GM19438 (cell line): ENCODE measurements at regions not wholly inside any gene's neighbourhood (a gene's known extent, or its start where the extent isn't known, plus 50 kb on each side); places are given as distances from the start of the nearest gene placed in this dataset.

Experiments used
- ATAC-seq: cut with Tn5 transposase; IDR thresholded peaks from one replicate; pipeline ENCODE4 v1.9.1; 2021; ENCODE audit warnings: low read depth; ENCODE audit not compliant: unreplicated experiment

- ATAC-seq = no peak
Measured at GRCh38 chr2:196555161-196555560, 84.4 kb upstream of the CCDC150 start.

DNA sequence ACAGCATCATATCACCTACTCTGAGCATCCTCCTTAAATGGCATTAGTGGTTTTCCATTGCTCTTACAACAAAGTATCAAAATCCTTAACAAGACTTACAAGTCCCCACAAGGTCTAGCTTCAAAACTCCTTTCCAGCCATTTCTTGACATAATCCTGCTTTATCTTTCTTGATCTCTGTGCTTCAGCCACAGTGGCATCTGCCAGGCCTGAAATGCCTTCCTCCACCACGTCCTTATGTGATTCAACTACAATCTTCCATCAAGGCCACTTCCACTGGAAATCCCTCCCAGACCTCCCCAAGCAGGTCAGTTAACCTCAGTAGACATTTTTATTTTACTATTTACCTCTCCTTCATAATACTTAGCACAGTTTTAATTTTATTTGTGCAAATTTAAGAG, 83.8 kb upstream of the CCDC150 start:
- ATAC-seq = no peak

- no peak for ATAC-seq
Measured at GRCh38 chr2:196558497-196558896, 81.0 kb upstream of the CCDC150 start.

DNA sequence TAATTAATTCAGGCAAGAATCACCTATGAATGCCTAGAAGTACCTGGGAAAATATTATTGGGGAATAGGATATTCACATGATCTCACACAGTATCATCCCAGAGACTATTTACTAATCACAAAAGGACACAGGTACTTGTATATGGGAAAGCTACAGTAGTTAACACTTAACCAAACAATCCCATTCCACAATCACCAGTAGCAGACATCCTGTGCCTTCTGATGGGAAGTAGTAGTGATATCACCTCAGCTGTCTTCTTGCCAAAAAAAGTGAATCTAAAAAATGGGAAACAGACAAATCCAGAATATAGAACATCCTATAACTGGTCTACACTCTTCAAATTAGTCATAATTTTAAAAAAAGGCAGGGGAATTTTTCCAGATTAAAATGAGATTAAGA, 75.6 kb upstream of the CCDC150 start:
- no peak for ATAC-seq

- no peak for ATAC-seq
Measured at GRCh38 chr2:196565106-196565765, 74.3 kb upstream of the CCDC150 start.

DNA sequence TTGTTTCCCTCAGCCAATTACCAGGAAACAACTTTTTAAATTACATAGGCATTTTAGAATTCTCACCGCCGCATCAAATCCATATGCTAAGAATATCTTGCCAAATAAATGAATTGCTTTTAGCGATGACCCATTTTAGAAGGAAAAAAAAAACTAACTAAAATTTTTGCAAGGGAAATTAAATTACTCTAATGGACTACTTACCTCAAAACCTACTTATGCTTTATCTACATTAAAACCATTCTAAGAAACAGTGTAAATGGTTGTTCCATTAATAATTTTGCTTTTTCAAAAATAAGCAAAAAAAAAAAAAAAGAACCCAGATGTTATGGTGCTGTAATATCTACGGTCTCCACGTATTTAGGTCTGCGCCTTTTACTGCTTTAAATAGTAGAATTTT, 73.5 kb upstream of the CCDC150 start:
- ATAC-seq = no peak

DNA sequence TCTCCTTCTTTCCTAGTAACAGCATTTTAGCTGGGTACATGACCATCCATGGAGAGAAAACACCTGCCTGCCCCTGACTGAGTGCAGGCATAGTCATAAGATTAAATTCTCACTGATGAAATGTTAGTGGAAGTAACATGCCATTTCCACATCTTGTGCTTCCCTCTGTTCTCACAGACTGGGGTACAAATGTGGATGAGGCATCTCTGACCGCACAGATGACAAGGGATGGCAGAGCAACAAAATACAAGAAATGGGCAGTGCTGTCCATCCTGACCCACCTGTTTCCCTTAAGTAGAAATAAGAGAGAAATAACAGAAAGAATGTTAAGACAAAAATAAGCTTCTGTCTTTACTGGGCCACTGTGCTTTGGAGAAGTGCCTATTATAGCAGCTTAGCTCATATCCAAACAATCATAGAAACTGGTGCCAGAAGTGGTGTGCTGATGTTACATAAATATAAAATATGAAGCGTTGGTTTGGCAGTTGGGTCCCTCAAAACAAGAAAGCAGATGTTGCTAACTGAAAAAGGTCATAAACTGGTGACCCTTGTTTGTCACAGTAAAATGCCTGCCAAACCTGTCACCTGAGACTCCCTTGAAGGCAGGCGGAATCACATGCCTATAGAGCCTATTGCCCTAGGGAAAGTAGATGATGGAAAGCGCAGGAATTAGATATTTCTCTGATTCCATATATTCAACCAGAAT, 72.4 kb upstream of the CCDC150 start:
- ATAC-seq = no peak

DNA sequence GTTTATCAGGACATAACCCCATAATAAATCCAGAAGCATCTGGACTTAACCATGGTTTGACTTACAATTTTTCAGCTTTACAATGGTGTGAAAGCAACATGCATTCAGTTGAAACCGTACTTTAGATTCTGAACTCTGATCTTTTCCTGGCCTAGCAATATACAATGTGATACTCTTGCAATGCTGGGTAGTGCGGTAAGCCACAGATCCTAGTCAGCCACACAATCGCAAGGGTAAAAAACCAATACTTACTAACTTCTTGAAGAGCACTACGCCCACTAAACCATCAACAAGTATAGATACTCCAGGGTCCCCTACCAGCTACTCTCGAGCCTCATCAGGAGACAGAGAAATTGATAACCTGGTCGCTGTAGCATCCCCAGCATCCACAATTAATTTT, 71.0 kb upstream of the CCDC150 start:
- no peak for ATAC-seq

DNA sequence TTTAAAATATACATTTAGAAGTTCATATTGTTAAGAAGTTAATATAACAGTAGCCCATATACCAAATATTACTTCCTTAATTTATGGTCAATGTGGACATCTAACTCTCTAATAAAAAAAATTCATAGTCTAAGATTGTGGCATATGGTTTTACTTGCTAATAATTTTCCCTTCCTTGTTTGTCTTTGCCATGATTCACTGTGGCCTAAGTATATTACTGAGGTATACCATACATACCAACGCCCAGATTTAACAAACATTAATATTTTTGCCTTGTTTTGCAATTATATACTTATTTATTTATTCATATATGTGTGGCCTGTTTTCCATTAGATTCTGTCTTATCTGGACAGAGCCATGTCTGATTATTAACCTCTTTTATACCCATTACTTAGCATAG, 54.6 kb upstream of the CCDC150 start:
- no peak for ATAC-seq

DNA sequence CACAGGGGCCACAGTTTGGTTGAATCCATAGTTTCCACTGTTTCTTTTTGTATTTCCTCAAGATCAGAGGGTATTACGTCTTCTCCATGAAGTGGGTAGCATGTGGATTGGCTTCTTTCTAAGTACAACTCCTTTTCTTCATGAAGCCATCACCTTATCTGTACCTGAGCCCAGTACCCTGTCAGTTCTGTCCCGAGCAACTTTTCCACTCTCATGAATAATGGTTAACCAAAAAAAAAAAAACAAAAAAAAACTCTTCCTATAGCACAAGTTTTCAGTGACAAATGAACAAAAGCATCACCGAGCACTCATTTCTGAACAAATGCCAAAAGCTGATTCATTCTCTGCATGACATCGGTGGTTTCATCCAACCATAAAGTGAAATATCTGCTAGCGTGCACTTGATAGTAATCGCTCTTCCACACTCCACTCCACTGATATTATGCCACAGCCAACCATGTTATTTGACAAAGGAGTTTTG, 53.0 kb upstream of the CCDC150 start:
- ATAC-seq = no peak

DNA sequence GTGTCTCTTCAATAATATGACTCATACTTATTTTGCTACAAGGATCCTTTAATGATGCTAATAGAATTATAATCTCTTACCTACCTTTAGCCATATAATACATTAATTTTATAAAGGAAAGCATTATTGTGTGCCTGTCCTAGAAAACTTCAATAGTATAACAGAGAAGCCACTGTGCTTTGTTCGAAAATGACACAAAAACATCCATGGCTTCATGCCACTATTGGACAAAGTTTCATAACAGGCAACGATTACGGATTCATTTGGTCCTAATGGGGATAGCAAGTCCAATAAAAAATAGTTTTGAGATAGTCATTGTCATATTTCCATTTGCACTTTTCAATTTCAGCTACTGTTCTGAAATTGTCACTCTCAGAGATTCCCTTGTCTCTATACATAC, 52.5 kb upstream of the CCDC150 start:
- no peak for ATAC-seq

- no peak for ATAC-seq
Measured at GRCh38 chr2:196587739-196588138, 51.8 kb upstream of the CCDC150 start.

GRCh38 chr2:196589419-196589818, 50.1 kb upstream of the CCDC150 start:
- no peak for ATAC-seq
